SK-N-SH (cell line): ENCODE measurements at regions not wholly inside any gene's neighbourhood (a gene's known extent, or its start where the extent isn't known, plus 50 kb on each side); places are given as distances from the start of the nearest gene placed in this dataset.

ENCODE experiments used
- CTCF ChIA-PET: fragments of 300-600, 350-600 bp; formaldehyde crosslinking; extraction: SDS; loops from one replicate; lab custom pipeline; 2021; lab: Yijun Ruan, JAX
- POLR2A ChIA-PET: fragments of 350-600 bp; sonication (Branson Sonifier 250); formaldehyde crosslinking; extraction: SDS; loops from one replicate; lab custom pipeline; 2020; ENCODE audit warnings: antibody characterized with exemption, inconsistent platforms; lab: Yijun Ruan, JAX
- DNase-seq: peaks from one replicate; pipeline ENCODE4 v3.0.0; 2012
- H2AFZ ChIP-seq: fragments of 200-600 bp; sonication (generic); 2 replicates; pipeline ENCODE4 v1.8.1; 2016; ENCODE audit warnings: antibody characterized with exemption, mild to moderate bottlenecking, low read depth
- H3F3A ChIP-seq: fragments of 200-600 bp; sonication (generic); replicated peaks from 2 replicates; pipeline ENCODE3; 2016; ENCODE audit warnings: antibody characterized with exemption, mild to moderate bottlenecking; ENCODE audit not compliant: insufficient read depth
- H3K27ac ChIP-seq, 2 experiments: fragments of 200-500 bp in 1 of 2; fragments of 200-600 bp in 1 of 2; sonication (Bioruptor generic) in 1 of 2; sonication (generic), shearing (Covaris generic) in 1 of 2; 2 replicates each; pipeline versions ENCODE4 v1.5.1 to v1.6.1; 2014 to 2016; ENCODE audit warnings: low read depth in 2 of 2, inconsistent platforms in 1 of 2, low read length in 1 of 2, mild to moderate bottlenecking in 1 of 2, mixed read lengths in 1 of 2
- H3K27me3 ChIP-seq: fragments of 200-600 bp; sonication (generic), shearing (Covaris generic); 2 replicates; pipeline ENCODE4 v1.6.1; 2016; ENCODE audit warnings: mixed run types; ENCODE audit not compliant: insufficient read depth
- H3K36me3 ChIP-seq, 2 experiments: fragments of 200-500 bp in 1 of 2; fragments of 200-600 bp in 1 of 2; sonication (Bioruptor generic) in 1 of 2; sonication (generic) in 1 of 2; replicated peaks in 1 of 2; 2 replicates each; pipeline versions ENCODE3 to v1.5.1; 2014 to 2016; ENCODE audit warnings: low read length in 1 of 2, mild to moderate bottlenecking in 1 of 2; ENCODE audit not compliant: insufficient read depth in 2 of 2, control insufficient read depth in 1 of 2
- H3K4me1 ChIP-seq, 2 experiments: fragments of 200-500 bp in 1 of 2; fragments of 200-600 bp in 1 of 2; sonication (Bioruptor generic) in 1 of 2; sonication (generic), shearing (Covaris generic) in 1 of 2; 2 replicates each; pipeline versions ENCODE4 v1.5.1 to v1.6.1; 2014 to 2016; ENCODE audit warnings: low read depth in 1 of 2, low read length in 1 of 2, mixed run types in 1 of 2; ENCODE audit not compliant: insufficient read depth in 2 of 2, control insufficient read depth in 1 of 2
- H3K4me2 ChIP-seq: fragments of 200-600 bp; sonication (generic), shearing (Covaris generic); 2 replicates; pipeline ENCODE4 v1.6.1; 2017; ENCODE audit warnings: mixed run types
- H3K4me3 ChIP-seq, 2 experiments: fragments of 200-500 bp in 1 of 2; fragments of 200-600 bp in 1 of 2; sonication (Bioruptor generic) in 1 of 2; sonication (generic), shearing (Covaris generic) in 1 of 2; 2 replicates each; pipeline versions ENCODE4 v1.5.1 to v1.8.1; 2014 to 2016; ENCODE audit warnings: low read depth in 2 of 2, inconsistent platforms in 1 of 2, low read length in 1 of 2, mild to moderate bottlenecking in 1 of 2, mixed read lengths in 1 of 2, moderate library complexity in 1 of 2
- H3K79me2 ChIP-seq: fragments of 200-600 bp; sonication (generic); 2 replicates; pipeline ENCODE4 v1.8.1; 2017; ENCODE audit warnings: mild to moderate bottlenecking; ENCODE audit not compliant: insufficient read depth
- H3K9ac ChIP-seq: fragments of 200-600 bp; sonication (generic); 2 replicates; pipeline ENCODE4 v1.6.1; 2017; ENCODE audit warnings: mixed run types
- H3K9me2 ChIP-seq: fragments of 200-600 bp; sonication (generic); 2 replicates; pipeline ENCODE4 v1.6.1; 2017; ENCODE audit warnings: mixed run types
- H3K9me3 ChIP-seq: fragments of 200-600 bp; sonication (generic); 2 replicates; pipeline ENCODE4 v1.6.1; 2017; ENCODE audit warnings: mixed run types, mild to moderate bottlenecking, moderate library complexity
- H4K20me1 ChIP-seq: fragments of 200-600 bp; sonication (generic); 2 replicates; pipeline ENCODE4 v1.6.1; 2017; ENCODE audit warnings: mild to moderate bottlenecking, mixed run types; ENCODE audit not compliant: insufficient read depth
- FOSL2 ChIP-seq: IDR thresholded peaks from 2 replicates; pipeline ENCODE4 v1.4.0; 2012; ENCODE audit warnings: low read depth, mild to moderate bottlenecking, moderate library complexity, borderline replicate concordance
- FOXJ3 ChIP-seq: sonication (generic); formaldehyde crosslinking; IDR thresholded peaks from 2 replicates; pipeline ENCODE4 v1.5.1; 2020; ENCODE audit warnings: mild to moderate bottlenecking, missing genetic modification reagents
- FOXM1 ChIP-seq: IDR thresholded peaks from 2 replicates; pipeline ENCODE4 v1.4.0; 2012; ENCODE audit warnings: low read depth, mild to moderate bottlenecking
- JUND ChIP-seq: IDR thresholded peaks from 2 replicates; pipeline ENCODE4 v1.4.0; 2012
- RFX5 ChIP-seq: IDR thresholded peaks from 2 replicates; pipeline ENCODE4 v1.6.1; 2012; ENCODE audit warnings: mild to moderate bottlenecking, improper control_type of control experiment, low read length
- RXRA ChIP-seq: IDR thresholded peaks from 2 replicates; pipeline ENCODE4 v1.4.0; 2012; ENCODE audit warnings: low read depth, mild to moderate bottlenecking, borderline replicate concordance
- SIN3A ChIP-seq: IDR thresholded peaks from 2 replicates; pipeline ENCODE4 v1.6.1; 2012; ENCODE audit warnings: low read depth, mild to moderate bottlenecking, low read length, moderate library complexity, borderline replicate concordance
- TAF1 ChIP-seq: IDR thresholded peaks from 2 replicates; pipeline ENCODE4 v1.6.1; 2012; ENCODE audit warnings: low read depth, mild to moderate bottlenecking, low read length, moderate library complexity, borderline replicate concordance
- WGBS: methylation state at CpG from one replicate; pipeline ENCODE4 v1.1.6; 2017; ENCODE audit warnings: low lambda C conversion rate; 5-methylcytosine and 5-hydroxymethylcytosine counted together
- TF ChIP-seq, protein P1 (sequence below): IDR thresholded peaks from 2 replicates; pipeline ENCODE4; 2012
- TF ChIP-seq, protein P2 (sequence below): fragments of 150-350 bp; IDR thresholded peaks from 2 replicates; pipeline ENCODE4 v1.6.1; 2017; ENCODE audit warnings: antibody characterized with exemption, low read length, low read depth, borderline replicate concordance
- TF ChIP-seq, protein P3 (sequence below): IDR thresholded peaks from 2 replicates; pipeline ENCODE4 v1.4.0; 2012; ENCODE audit warnings: low read depth
- TF ChIP-seq, protein P4 (sequence below): IDR thresholded peaks from 2 replicates; pipeline ENCODE4 v1.4.0; 2012; ENCODE audit warnings: low read depth, borderline replicate concordance

DNA sequence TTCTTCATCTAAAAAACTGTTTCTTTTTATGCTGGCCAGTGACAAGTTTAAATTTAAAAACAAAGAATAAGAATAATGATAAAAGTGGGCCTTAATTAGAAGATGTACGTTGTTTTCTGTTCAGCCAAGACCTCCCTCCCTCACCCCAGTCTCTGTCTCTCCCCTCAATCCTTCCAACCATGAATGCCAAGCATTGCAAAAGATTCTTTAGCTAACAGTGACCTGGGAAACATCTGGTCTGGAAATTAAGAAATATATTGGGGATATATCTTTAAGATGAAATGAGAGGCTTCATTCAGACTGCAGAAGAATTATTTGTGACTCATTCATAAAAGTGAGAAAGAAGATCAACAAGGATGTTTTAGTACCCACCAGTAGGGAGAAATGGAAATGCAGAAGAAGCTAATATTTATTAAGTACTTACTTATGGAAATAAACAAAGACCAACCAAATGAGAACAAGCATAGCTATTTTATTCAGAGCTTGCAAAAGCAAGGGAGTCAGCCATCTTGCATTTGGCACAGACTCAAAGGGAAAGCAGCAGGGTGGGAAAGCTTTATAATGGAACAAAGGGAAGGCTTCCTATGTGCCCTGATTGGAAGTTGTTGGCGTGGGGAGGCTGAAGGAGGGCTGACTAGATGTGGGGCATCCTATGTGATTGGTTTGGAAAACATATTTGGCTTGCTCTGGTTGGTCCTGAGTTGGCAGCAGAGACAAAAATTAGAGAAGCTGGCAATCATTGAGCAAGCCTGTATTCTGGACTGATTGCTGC, 595.4 kb upstream of the GHITM start:
- no peak overlapping the region for H3K4me2 ChIP-seq
- H3K79me2 ChIP-seq: no peaks in the 10 kb centered on the region
- no peaks in the 10 kb centered on the region for H4K20me1 ChIP-seq
- WGBS: 23% methylated on average over 2 of the region's 2 CpGs
- no peak overlapping the region for H3K27ac ChIP-seq
- no peak overlapping the region for H3K9ac ChIP-seq
- ChIA-PET POLR2A (no interaction called here), CTCF (interaction anchor here (1.1 to 3.2 kb wide), 3 partner anchors 10 to 327 kb away, joined by 3 to 12 read pairs (median 4); no protein-coding TSS in a partner anchor)
- H3K36me3 ChIP-seq: no peaks in the 10 kb centered on the region
- no peaks in the 10 kb centered on the region for H3K9me2 ChIP-seq
- no peak overlapping the region for H2AFZ ChIP-seq
- no peak for DNase-seq
- no peak overlapping the region for H3K4me3 ChIP-seq
- no peaks in the 10 kb centered on the region for H3F3A ChIP-seq
- H3K4me1 ChIP-seq: peaks cover 0 to 14% of the 10 kb centered on the region in 2 experiments; a peak in 2 of 4 replicates
- H3K27me3 ChIP-seq: no peaks in the 10 kb centered on the region
- H3K9me3 ChIP-seq: no peaks in the 10 kb centered on the region
- TF ChIP-seq TAF1: no peak
- TF ChIP-seq, protein P1, sequence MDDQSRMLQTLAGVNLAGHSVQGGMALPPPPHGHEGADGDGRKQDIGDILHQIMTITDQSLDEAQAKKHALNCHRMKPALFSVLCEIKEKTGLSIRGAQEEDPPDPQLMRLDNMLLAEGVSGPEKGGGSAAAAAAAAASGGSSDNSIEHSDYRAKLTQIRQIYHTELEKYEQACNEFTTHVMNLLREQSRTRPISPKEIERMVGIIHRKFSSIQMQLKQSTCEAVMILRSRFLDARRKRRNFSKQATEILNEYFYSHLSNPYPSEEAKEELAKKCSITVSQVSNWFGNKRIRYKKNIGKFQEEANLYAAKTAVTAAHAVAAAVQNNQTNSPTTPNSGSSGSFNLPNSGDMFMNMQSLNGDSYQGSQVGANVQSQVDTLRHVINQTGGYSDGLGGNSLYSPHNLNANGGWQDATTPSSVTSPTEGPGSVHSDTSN: no peak
- TF ChIP-seq RXRA: no peak
- TF ChIP-seq FOXM1: no peak
- no peak for TF ChIP-seq SIN3A
- TF ChIP-seq, protein P2, sequence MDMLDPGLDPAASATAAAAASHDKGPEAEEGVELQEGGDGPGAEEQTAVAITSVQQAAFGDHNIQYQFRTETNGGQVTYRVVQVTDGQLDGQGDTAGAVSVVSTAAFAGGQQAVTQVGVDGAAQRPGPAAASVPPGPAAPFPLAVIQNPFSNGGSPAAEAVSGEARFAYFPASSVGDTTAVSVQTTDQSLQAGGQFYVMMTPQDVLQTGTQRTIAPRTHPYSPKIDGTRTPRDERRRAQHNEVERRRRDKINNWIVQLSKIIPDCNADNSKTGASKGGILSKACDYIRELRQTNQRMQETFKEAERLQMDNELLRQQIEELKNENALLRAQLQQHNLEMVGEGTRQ: no peak
- no peak for TF ChIP-seq FOSL2
- no peak for TF ChIP-seq FOXJ3
- TF ChIP-seq RFX5: no peak
- TF ChIP-seq, protein P3, sequence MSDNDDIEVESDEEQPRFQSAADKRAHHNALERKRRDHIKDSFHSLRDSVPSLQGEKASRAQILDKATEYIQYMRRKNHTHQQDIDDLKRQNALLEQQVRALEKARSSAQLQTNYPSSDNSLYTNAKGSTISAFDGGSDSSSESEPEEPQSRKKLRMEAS: no peak
- TF ChIP-seq, protein P4, sequence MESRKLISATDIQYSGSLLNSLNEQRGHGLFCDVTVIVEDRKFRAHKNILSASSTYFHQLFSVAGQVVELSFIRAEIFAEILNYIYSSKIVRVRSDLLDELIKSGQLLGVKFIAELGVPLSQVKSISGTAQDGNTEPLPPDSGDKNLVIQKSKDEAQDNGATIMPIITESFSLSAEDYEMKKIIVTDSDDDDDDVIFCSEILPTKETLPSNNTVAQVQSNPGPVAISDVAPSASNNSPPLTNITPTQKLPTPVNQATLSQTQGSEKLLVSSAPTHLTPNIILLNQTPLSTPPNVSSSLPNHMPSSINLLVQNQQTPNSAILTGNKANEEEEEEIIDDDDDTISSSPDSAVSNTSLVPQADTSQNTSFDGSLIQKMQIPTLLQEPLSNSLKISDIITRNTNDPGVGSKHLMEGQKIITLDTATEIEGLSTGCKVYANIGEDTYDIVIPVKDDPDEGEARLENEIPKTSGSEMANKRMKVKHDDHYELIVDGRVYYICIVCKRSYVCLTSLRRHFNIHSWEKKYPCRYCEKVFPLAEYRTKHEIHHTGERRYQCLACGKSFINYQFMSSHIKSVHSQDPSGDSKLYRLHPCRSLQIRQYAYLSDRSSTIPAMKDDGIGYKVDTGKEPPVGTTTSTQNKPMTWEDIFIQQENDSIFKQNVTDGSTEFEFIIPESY: no peak
- TF ChIP-seq JUND: no peak
